Neural crest cell (in vitro differentiated cells): ENCODE measurements at regions not wholly inside any gene's neighbourhood (a gene's known extent, or its start where the extent isn't known, plus 50 kb on each side); places are given as distances from the start of the nearest gene placed in this dataset.

ENCODE experiments used
- DNase-seq: peaks from one replicate; pipeline ENCODE4 v3.0.0; 2021; ENCODE audit warnings: low read depth, mixed read lengths, low spot score
- H3K27ac Mint-ChIP-seq: one replicate; pipeline ENCODE4 v1.8.0; 2021; ENCODE audit warnings: mild to moderate bottlenecking, mixed read lengths; ENCODE audit not compliant: unreplicated experiment
- H3K27me3 Mint-ChIP-seq: 2 replicates; pipeline ENCODE4 v1.8.0; 2021; ENCODE audit warnings: low read depth, mild to moderate bottlenecking, mixed read lengths
- H3K36me3 Mint-ChIP-seq: 2 replicates; pipeline ENCODE4 v1.8.0; 2021; ENCODE audit warnings: low read depth, mild to moderate bottlenecking, mixed read lengths
- H3K4me1 Mint-ChIP-seq: 2 replicates; pipeline ENCODE4 v1.8.0; 2021; ENCODE audit warnings: mixed read lengths
- H3K4me3 Mint-ChIP-seq: one replicate; pipeline ENCODE4 v1.8.0; 2021; ENCODE audit warnings: mild to moderate bottlenecking, mixed read lengths
- H3K9me3 Mint-ChIP-seq: 2 replicates; pipeline ENCODE4 v1.8.0; 2021; ENCODE audit warnings: mixed read lengths
- TF ChIP-seq, protein P1 (sequence below): fragments of 200-600 bp; sonication (generic); conservative IDR thresholded peaks from 2 replicates; pipeline ENCODE4 v1.5.0; 2021; ENCODE audit warnings: antibody characterized with exemption, mild to moderate bottlenecking

DNA sequence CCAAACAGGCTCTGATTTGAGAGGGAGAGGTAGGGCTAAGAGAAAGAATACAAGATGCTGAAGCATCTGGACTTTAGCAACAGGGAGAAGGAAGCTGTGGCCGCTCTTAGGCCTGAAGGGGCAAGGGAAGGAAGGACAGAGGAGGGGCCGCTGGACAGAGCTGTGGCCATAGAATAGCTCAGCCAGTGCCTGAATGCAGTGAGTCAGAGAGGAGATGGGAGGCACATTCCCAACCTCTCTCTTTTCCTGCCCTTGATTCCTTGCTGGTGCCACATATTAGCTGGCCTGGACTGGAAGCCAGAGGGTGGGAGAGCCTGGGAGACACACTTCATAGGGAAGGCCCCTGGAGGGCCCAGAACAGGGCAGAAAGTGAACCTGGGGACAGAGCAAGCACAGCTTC lies 83.4 kb upstream of the POU3F1 start:
- no peak overlapping the region for H3K27ac Mint-ChIP-seq
- H3K36me3 Mint-ChIP-seq = no peaks in the 10 kb centered on the region
- no peaks in the 10 kb centered on the region for H3K9me3 Mint-ChIP-seq
- H3K4me1 Mint-ChIP-seq = peaks cover 32% of the 10 kb centered on the region
- TF ChIP-seq, protein P1, sequence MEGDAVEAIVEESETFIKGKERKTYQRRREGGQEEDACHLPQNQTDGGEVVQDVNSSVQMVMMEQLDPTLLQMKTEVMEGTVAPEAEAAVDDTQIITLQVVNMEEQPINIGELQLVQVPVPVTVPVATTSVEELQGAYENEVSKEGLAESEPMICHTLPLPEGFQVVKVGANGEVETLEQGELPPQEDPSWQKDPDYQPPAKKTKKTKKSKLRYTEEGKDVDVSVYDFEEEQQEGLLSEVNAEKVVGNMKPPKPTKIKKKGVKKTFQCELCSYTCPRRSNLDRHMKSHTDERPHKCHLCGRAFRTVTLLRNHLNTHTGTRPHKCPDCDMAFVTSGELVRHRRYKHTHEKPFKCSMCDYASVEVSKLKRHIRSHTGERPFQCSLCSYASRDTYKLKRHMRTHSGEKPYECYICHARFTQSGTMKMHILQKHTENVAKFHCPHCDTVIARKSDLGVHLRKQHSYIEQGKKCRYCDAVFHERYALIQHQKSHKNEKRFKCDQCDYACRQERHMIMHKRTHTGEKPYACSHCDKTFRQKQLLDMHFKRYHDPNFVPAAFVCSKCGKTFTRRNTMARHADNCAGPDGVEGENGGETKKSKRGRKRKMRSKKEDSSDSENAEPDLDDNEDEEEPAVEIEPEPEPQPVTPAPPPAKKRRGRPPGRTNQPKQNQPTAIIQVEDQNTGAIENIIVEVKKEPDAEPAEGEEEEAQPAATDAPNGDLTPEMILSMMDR = no peak
- H3K4me3 Mint-ChIP-seq = no peak overlapping the region
- H3K27me3 Mint-ChIP-seq = no peaks in the 10 kb centered on the region
- DNase-seq = no peak

DNA sequence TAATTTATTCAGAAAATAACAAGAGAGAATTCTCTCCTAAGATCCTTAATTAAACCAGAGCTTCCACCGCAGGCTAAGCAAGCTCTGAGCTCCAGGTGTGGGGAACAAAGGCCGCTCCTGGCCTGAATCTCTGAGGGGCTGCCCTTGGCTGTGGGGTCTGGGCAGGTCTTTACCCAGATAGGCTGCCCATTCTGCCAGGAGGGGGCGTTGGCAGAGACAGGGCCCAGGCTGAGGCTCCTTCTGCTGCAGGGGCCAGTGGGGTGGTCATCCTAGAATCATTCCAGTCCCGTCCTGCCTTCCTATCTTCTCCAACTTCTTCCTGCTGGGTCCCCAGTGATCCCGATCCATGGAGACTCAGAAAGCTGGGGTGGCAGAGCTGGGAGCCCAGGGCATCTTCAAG lies 82.9 kb upstream of the POU3F1 start:
- H3K27me3 Mint-ChIP-seq = no peaks in the 10 kb centered on the region
- DNase-seq = no peak

DNA sequence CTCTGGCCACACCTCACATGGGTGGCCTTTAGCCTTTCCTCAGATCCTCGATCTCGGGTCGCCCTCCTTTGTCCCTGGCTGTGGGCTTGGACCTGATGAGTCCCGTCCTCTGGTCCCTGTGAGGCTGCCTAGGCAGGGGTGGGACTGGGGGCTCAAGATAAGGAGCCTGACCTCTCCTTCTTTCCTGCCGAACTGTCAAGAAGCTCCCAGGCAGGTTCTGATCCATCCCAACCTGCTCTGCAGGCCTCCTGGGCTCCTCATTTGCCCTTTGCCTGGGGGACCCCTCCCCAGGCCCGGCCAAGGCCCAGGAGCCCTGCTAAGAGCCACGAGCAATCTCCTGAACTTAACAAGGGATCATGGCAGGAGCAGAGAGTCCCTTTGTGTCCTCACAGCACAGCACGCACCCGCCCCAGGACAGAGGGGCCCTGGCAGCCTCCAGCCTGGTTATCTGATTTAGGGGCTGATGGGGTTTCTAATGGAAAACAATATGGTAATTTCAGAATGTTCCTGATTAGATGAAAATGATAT lies 82.4 kb upstream of the POU3F1 start:
- peak overlapping the region; percentile 12 for H3K27ac Mint-ChIP-seq
- H3K9me3 Mint-ChIP-seq = no peaks in the 10 kb centered on the region
- H3K4me1 Mint-ChIP-seq = peaks cover 36% of the 10 kb centered on the region
- no peak overlapping the region for H3K4me3 Mint-ChIP-seq
- TF ChIP-seq, protein P1 = no peak
- no peaks in the 10 kb centered on the region for H3K36me3 Mint-ChIP-seq
- no peaks in the 10 kb centered on the region for H3K27me3 Mint-ChIP-seq
- DNase-seq = no peak

More for the DNA sequence above, 82.9 kb upstream of the POU3F1 start:
- no peaks in the 10 kb centered on the region for H3K9me3 Mint-ChIP-seq
- TF ChIP-seq, protein P1 = no peak
- H3K4me1 Mint-ChIP-seq = peaks cover 34% of the 10 kb centered on the region
- H3K27ac Mint-ChIP-seq = no peak overlapping the region
- H3K36me3 Mint-ChIP-seq = no peaks in the 10 kb centered on the region
- H3K4me3 Mint-ChIP-seq = no peak overlapping the region

DNA sequence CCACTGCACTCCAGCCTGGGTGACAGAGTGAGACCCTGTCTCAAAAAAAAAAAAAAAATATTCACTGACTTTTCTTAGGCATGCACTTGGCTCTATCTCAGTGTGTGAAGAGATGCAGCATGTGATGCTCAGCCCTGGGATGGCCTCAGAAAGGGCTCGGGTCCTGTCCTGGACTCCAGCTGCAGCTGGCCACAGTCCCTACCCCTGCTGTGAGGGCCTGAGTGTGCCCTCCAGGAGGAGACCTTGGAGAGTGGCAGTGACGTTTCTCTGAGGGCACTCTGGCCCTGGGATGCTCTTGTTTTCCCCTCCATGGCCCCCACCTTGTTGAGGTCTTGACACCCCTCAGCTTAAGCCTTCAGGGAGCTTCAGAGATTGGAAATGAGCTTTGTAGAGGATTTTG lies 81.9 kb upstream of the POU3F1 start:
- Mint-ChIP-seq H3K9me3 (no peaks in the 10 kb centered on the region), H3K4me3 (no peak overlapping the region), H3K4me1 (peaks cover 37% of the 10 kb centered on the region), H3K27ac (no peak overlapping the region), H3K36me3 (no peaks in the 10 kb centered on the region), H3K27me3 (no peaks in the 10 kb centered on the region)
- DNase-seq = no peak
- TF ChIP-seq, protein P1 = no peak

DNA sequence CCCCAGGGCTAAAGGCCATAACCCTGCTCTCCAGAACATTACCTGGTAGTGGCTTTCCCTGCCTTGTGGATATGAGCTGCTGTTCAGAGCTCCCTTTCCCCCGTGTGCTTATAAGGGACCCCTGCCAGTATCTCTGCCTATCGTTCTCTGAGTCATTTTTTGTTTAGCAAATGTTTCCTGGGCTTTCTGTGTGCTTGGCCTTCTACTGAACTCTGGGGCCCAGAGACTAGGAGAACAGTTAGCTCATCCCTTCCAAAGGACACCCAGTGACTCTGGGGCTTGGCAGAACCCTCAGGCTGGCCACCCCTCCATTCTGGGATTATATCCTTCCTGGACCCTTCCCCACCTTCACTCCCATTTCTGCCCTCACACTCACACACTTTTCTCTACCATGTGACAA lies 80.8 kb upstream of the POU3F1 start:
- Mint-ChIP-seq H3K9me3 (no peaks in the 10 kb centered on the region), H3K27ac (peak overlapping the region; percentile 8), H3K36me3 (no peaks in the 10 kb centered on the region), H3K4me1 (peaks cover 41% of the 10 kb centered on the region), H3K4me3 (no peak overlapping the region), H3K27me3 (no peaks in the 10 kb centered on the region)
- TF ChIP-seq, protein P1 = no peak
- no peak for DNase-seq

DNA sequence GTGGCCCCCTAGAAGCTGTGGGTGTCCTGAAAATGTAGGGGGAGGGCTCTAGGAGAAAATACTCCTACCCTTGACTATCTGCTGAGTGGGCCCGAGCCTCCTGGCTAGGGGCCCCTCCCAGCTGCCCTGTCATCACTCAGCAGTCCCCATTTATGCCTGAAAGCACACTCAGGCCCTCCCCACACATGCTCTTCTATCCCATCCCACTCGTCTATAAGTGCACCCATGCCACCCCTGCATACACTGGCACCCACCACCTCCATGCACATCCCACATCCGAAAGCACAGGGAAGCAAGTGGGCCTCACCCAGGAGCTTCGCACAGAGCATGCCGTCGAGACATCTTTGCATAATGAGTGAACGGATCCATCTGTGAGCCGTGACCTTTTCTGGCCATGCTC lies 80.4 kb upstream of the POU3F1 start:
- Mint-ChIP-seq H3K9me3 (no peaks in the 10 kb centered on the region), H3K4me3 (no peak overlapping the region), H3K27me3 (no peaks in the 10 kb centered on the region), H3K4me1 (peaks cover 37% of the 10 kb centered on the region), H3K27ac (no peak overlapping the region), H3K36me3 (no peaks in the 10 kb centered on the region)
- TF ChIP-seq, protein P1 = no peak
- DNase-seq = no peak
